Transverse colon (tissue), 4 donors: ENCODE measurements at regions not wholly inside any gene's neighbourhood (a gene's known extent, or its start where the extent isn't known, plus 50 kb on each side); places are given as distances from the start of the nearest gene placed in this dataset.

Experiments used
- DNase-seq: peaks from one replicate; pipeline ENCODE4 v3.0.0-alpha.2; 2019
- H3K27ac ChIP-seq, 4 donors: fragments of 200-600 bp; sonication (generic); 2 replicates each; pipeline ENCODE4 v1.5.1; 2016 to 2018; ENCODE audit warnings: inconsistent platforms in 4 of 4
- H3K27me3 ChIP-seq: fragments of 200-600 bp; sonication (generic); 2 replicates; pipeline ENCODE4 v1.5.1; 2017; ENCODE audit warnings: inconsistent platforms
- H3K36me3 ChIP-seq, 4 donors: fragments of 200-600 bp; sonication (generic); 2 replicates each; pipeline ENCODE4 v1.5.1; 2017 to 2019; ENCODE audit warnings: inconsistent platforms in 4 of 4
- H3K4me1 ChIP-seq, 4 donors: fragments of 200-600 bp; sonication (generic); 2 replicates each; pipeline ENCODE4 v1.5.1; 2017 to 2020; ENCODE audit warnings: inconsistent platforms in 4 of 4
- H3K4me3 ChIP-seq, 4 donors: fragments of 200-600 bp; sonication (generic); 1 replicate in 1 of 4; 2 replicates in 3 of 4; pipeline versions ENCODE4 v1.5.1 to v1.6.1; 2017 to 2019; ENCODE audit warnings: inconsistent platforms in 4 of 4
- H3K9me3 ChIP-seq, 2 donors: fragments of 200-600 bp; sonication (generic); 2 replicates each; pipeline ENCODE4 v1.5.1; 2017 to 2019; ENCODE audit warnings: inconsistent platforms in 2 of 2
- CTCF ChIP-seq, 5 experiments: fragments of 200-600 bp in 3 of 5; fragments of 450-650 bp in 2 of 5; sonication (generic) in 3 of 5; IDR thresholded peaks; 1 replicate in 2 of 5; 2 replicates in 3 of 5; pipeline ENCODE4 v1.5.1; 2016 to 2017; ENCODE audit warnings: antibody characterized with exemption in 5 of 5, inconsistent platforms in 3 of 5, mild to moderate bottlenecking in 2 of 5, moderate library complexity in 1 of 5
- EP300 ChIP-seq: sonication (generic); formaldehyde crosslinking; IDR thresholded peaks from one replicate; pipeline ENCODE4 v1.6.1; 2017; ENCODE audit warnings: antibody characterized with exemption, low read depth
- POLR2A ChIP-seq: fragments of 450-650 bp; IDR thresholded peaks from one replicate; pipeline ENCODE4 v1.6.1; 2016; ENCODE audit warnings: antibody characterized with exemption, mild to moderate bottlenecking, moderate library complexity
- POLR2AphosphoS5 ChIP-seq, 3 donors: sonication (generic); formaldehyde crosslinking; IDR thresholded peaks; one replicate each; pipeline ENCODE4 v1.6.1; 2016; ENCODE audit warnings: antibody characterized with exemption in 3 of 3
- WGBS, 2 donors: methylation state at CpG; one replicate each; pipeline ENCODE4 v1.1.5; 2018; ENCODE audit warnings: low coverage in 1 of 2; 5-methylcytosine and 5-hydroxymethylcytosine counted together
- in situ Hi-C, 4 donors: fragments of 200-750 bp; cut with MboI; loops; one replicate each; pipeline versions ENCODE4 v1.15.0 to v1.15.1; 2017; ENCODE audit warnings: low sequenced_read_pairs in 3 of 4, low pct_ligation_motif_present in 1 of 4, low pct_unique_long_range_greater_than_20kb in 1 of 4
- intact Hi-C: fragments of 100-400 bp; cut with DNase I; formaldehyde crosslinking; loops from one replicate; pipeline ENCODE4 v1.15.1; 2023; ENCODE audit warnings: low total_unique reads

DNA sequence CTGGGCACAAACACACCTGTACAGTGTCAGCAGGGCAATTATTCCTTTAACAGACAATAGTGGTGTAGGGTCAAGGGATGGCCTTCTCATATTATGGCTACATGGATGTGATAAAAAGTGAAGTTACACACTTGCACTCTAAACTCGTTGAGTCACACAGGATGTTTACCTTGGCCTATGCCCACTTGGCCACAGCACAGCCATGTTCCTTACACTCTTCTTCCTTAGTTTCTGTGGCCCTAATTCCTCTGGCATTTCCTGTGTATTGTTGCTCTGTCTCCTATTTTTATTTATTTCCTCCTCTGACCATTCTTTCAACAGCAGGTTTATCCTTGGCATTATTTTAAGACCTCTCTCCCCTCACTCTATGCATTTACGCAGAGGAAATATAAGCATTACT is 86.8 kb upstream of the NPFFR2 start:
- in situ Hi-C loops = no loop called here
- Histone ChIP-seq H3K27ac (no peak overlapping the region), H3K4me1 (no peaks in the 10 kb centered on the region), H3K36me3 (no peaks in the 10 kb centered on the region), H3K4me3 (no peak overlapping the region), H3K9me3 (no peaks in the 10 kb centered on the region), H3K27me3 (no peaks in the 10 kb centered on the region)
- WGBS, 2 donors = 51 to 75% methylated on average over 2 of the region's 2 CpGs
- DNase-seq = no peak
- TF ChIP-seq EP300 = no peak
- TF ChIP-seq POLR2A = no peak
- no peak for TF ChIP-seq CTCF (IDR thresholded peaks at IDR 0.05)
- intact Hi-C loops = no loop called here

DNA sequence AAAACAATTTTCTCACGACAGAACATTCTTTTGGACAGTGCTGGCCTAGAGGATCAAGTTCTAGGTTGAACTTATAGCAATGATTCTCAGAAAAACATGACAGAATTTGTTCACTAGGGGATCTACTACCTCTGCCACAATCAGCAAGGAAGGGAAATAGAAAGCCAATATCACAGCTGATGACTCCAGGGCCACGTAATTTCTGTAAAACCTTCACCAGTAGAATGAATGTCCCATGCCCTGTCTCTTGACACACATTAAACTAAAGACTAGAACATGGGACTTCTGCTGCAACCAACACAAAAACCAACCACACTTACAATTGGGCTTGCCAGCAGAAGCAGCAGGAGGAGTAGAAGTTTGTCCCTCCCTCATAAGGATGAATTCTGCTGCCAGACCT is 86.0 kb upstream of the NPFFR2 start:
- Histone ChIP-seq H3K4me3 (no peak overlapping the region), H3K27me3 (no peaks in the 10 kb centered on the region), H3K4me1 (no peaks in the 10 kb centered on the region), H3K36me3 (no peaks in the 10 kb centered on the region), H3K27ac (no peak overlapping the region), H3K9me3 (no peaks in the 10 kb centered on the region)
- WGBS, 2 donors = 47 to 50% methylated on average over 2 of the region's 2 CpGs
- intact Hi-C loops = no loop called here
- TF ChIP-seq POLR2AphosphoS5 (IDR thresholded peaks at IDR 0.05) = no peak
- no peak for TF ChIP-seq CTCF (IDR thresholded peaks at IDR 0.05)
- no peak for TF ChIP-seq POLR2A
- no peak for TF ChIP-seq EP300
- DNase-seq = no peak
- in situ Hi-C loops = no loop called here

GRCh38 chr4:71958978-71959377 is 72.8 kb upstream of the NPFFR2 start:
- intact Hi-C loops (no loop called here), in situ Hi-C loops (no loop called here)
- no peaks in the 10 kb centered on the region for H3K9me3 ChIP-seq
- no peak for DNase-seq
- H3K36me3 ChIP-seq = no peaks in the 10 kb centered on the region
- TF ChIP-seq EP300 = no peak
- TF ChIP-seq CTCF (IDR thresholded peaks at IDR 0.05) = no peak
- no peak for TF ChIP-seq POLR2AphosphoS5 (IDR thresholded peaks at IDR 0.05)
- TF ChIP-seq POLR2A = no peak
- H3K4me1 ChIP-seq = no peaks in the 10 kb centered on the region
- H3K27me3 ChIP-seq = no peaks in the 10 kb centered on the region
- 24 to 44% methylated on average over 2 of the region's 2 CpGs for WGBS, 2 donors
- H3K27ac ChIP-seq = no peak overlapping the region
- H3K4me3 ChIP-seq = no peak overlapping the region

DNA sequence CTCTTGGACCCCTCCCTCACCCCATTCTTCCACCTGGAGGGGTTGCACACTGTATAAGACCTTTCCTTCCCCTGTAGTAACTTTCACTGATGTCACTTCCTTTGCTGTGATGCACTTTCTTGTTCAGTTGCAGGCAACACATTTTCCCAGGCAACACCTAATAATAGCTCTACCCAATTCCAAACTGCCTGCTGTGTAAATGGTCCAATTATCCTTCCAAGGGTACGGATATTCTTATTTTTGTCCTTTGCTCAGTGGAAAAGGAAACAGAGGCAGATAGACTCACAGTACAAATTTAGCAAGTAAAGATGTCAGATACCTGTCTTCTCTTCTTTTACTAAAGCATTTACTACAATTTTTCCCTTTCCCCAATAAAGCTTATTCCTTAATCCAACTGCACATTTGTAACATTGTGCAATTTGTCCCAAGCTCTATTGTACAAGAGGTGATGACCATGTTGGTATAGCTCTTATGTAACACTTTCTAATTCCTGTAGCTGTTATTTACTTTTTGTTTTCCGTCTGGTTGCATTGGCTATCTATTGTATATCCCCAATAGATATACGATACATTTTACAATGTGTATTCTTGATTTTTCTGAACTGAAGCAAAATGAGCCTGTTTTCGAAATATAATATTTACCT is 69.1 kb upstream of the NPFFR2 start:
- H3K27me3 ChIP-seq = no peaks in the 10 kb centered on the region
- TF ChIP-seq POLR2A = no peak
- TF ChIP-seq CTCF (IDR thresholded peaks at IDR 0.05) = no peak
- no peak for TF ChIP-seq EP300
- TF ChIP-seq POLR2AphosphoS5 (IDR thresholded peaks at IDR 0.05) = no peak
- no peak overlapping the region for H3K27ac ChIP-seq
- H3K9me3 ChIP-seq = no peaks in the 10 kb centered on the region
- no peak for DNase-seq
- no peak overlapping the region for H3K4me3 ChIP-seq
- no peaks in the 10 kb centered on the region for H3K36me3 ChIP-seq
- no peaks in the 10 kb centered on the region for H3K4me1 ChIP-seq
- intact Hi-C loops (no loop called here), in situ Hi-C loops (no loop called here)
- WGBS, 2 donors = 79 to 81% methylated on average over 4 of the region's 4 CpGs
